H1 (cell line): ENCODE measurements at regions not wholly inside any gene's neighbourhood (a gene's known extent, or its start where the extent isn't known, plus 50 kb on each side); places are given as distances from the start of the nearest gene placed in this dataset.

Source experiments
- CHD1 ChIP-seq: IDR thresholded peaks from 2 replicates; pipeline ENCODE4 v1.6.1; 2012; ENCODE audit warnings: low read depth, low read length, improper control_type of control experiment
- RFX5 ChIP-seq: IDR thresholded peaks from 2 replicates; pipeline ENCODE4 v1.6.1; 2011; ENCODE audit warnings: low read depth, low read length, improper control_type of control experiment, borderline replicate concordance
- TAF7 ChIP-seq: optimal IDR thresholded peaks from 2 replicates; pipeline ENCODE3; 2011; ENCODE audit warnings: low read depth, mild to moderate bottlenecking, inconsistent platforms, low read length, moderate library complexity, borderline replicate concordance
- TBP ChIP-seq: IDR thresholded peaks from 2 replicates; pipeline ENCODE4 v1.6.1; 2011; ENCODE audit warnings: low read depth, low read length, improper control_type of control experiment
- TF ChIP-seq, protein P1 (sequence below): fragments of 300-600 bp; sonication (generic); IDR thresholded peaks from 2 replicates; pipeline ENCODE4 v1.7.1; 2012; ENCODE audit warnings: low read length, moderate library complexity, mild to moderate bottlenecking, inconsistent platforms; ENCODE audit not compliant: insufficient replicate concordance

DNA sequence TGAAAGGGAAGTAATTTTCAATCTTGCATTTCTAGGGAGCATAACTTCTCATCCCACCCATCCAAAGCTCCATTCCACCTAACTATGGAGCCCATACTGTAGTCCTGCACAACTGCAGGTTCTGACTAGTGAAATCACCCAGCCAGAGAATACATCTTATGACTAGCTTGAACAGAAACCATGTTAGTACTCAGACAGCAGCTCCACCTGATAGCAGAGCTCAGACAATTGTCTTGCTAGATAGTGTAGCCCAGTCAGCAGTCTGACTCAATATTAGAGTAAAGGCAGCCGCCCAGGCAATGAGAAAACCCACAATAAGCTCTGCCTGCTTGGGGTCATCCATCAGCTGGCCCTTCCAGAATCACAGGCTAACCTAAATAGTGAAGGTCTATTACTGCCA lies 544.7 kb upstream of the GBE1 start (continued):
- TF ChIP-seq, protein P1, sequence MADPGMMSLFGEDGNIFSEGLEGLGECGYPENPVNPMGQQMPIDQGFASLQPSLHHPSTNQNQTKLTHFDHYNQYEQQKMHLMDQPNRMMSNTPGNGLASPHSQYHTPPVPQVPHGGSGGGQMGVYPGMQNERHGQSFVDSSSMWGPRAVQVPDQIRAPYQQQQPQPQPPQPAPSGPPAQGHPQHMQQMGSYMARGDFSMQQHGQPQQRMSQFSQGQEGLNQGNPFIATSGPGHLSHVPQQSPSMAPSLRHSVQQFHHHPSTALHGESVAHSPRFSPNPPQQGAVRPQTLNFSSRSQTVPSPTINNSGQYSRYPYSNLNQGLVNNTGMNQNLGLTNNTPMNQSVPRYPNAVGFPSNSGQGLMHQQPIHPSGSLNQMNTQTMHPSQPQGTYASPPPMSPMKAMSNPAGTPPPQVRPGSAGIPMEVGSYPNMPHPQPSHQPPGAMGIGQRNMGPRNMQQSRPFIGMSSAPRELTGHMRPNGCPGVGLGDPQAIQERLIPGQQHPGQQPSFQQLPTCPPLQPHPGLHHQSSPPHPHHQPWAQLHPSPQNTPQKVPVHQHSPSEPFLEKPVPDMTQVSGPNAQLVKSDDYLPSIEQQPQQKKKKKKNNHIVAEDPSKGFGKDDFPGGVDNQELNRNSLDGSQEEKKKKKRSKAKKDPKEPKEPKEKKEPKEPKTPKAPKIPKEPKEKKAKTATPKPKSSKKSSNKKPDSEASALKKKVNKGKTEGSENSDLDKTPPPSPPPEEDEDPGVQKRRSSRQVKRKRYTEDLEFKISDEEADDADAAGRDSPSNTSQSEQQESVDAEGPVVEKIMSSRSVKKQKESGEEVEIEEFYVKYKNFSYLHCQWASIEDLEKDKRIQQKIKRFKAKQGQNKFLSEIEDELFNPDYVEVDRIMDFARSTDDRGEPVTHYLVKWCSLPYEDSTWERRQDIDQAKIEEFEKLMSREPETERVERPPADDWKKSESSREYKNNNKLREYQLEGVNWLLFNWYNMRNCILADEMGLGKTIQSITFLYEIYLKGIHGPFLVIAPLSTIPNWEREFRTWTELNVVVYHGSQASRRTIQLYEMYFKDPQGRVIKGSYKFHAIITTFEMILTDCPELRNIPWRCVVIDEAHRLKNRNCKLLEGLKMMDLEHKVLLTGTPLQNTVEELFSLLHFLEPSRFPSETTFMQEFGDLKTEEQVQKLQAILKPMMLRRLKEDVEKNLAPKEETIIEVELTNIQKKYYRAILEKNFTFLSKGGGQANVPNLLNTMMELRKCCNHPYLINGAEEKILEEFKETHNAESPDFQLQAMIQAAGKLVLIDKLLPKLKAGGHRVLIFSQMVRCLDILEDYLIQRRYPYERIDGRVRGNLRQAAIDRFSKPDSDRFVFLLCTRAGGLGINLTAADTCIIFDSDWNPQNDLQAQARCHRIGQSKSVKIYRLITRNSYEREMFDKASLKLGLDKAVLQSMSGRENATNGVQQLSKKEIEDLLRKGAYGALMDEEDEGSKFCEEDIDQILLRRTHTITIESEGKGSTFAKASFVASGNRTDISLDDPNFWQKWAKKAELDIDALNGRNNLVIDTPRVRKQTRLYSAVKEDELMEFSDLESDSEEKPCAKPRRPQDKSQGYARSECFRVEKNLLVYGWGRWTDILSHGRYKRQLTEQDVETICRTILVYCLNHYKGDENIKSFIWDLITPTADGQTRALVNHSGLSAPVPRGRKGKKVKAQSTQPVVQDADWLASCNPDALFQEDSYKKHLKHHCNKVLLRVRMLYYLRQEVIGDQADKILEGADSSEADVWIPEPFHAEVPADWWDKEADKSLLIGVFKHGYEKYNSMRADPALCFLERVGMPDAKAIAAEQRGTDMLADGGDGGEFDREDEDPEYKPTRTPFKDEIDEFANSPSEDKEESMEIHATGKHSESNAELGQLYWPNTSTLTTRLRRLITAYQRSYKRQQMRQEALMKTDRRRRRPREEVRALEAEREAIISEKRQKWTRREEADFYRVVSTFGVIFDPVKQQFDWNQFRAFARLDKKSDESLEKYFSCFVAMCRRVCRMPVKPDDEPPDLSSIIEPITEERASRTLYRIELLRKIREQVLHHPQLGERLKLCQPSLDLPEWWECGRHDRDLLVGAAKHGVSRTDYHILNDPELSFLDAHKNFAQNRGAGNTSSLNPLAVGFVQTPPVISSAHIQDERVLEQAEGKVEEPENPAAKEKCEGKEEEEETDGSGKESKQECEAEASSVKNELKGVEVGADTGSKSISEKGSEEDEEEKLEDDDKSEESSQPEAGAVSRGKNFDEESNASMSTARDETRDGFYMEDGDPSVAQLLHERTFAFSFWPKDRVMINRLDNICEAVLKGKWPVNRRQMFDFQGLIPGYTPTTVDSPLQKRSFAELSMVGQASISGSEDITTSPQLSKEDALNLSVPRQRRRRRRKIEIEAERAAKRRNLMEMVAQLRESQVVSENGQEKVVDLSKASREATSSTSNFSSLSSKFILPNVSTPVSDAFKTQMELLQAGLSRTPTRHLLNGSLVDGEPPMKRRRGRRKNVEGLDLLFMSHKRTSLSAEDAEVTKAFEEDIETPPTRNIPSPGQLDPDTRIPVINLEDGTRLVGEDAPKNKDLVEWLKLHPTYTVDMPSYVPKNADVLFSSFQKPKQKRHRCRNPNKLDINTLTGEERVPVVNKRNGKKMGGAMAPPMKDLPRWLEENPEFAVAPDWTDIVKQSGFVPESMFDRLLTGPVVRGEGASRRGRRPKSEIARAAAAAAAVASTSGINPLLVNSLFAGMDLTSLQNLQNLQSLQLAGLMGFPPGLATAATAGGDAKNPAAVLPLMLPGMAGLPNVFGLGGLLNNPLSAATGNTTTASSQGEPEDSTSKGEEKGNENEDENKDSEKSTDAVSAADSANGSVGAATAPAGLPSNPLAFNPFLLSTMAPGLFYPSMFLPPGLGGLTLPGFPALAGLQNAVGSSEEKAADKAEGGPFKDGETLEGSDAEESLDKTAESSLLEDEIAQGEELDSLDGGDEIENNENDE: no peak
- TF ChIP-seq TBP (no peak), RFX5 (no peak), TAF7 (no peak), CHD1 (no peak)
